ENCODE measurements at regions not wholly inside any gene's neighbourhood (a gene's known extent, or its start where the extent isn't known, plus 50 kb on each side); places are given as distances from the start of the nearest gene placed in this dataset.

GRCh38 chr13:104024416-104025170 lies 958.4 kb upstream of the SLC10A2 start:
- DNase-seq, result no peak

- no peak for DNase-seq
Observed at GRCh38 chr13:104021806-104022397, 955.7 kb upstream of the SLC10A2 start.

- no peak for DNase-seq
Observed at GRCh38 chr13:104017317-104017716, 951.1 kb upstream of the SLC10A2 start.

GRCh38 chr13:104015646-104016396 lies 949.6 kb upstream of the SLC10A2 start:
- no peak for DNase-seq

- no peak for DNase-seq
Observed at GRCh38 chr13:104014803-104015645, 948.8 kb upstream of the SLC10A2 start.

GRCh38 chr13:104011505-104012241 lies 945.5 kb upstream of the SLC10A2 start:
- DNase-seq, result no peak

GRCh38 chr13:104008541-104009435 lies 942.6 kb upstream of the SLC10A2 start:
- no peak for DNase-seq

- no peak for DNase-seq
Observed at GRCh38 chr13:104008075-104008474, 941.9 kb upstream of the SLC10A2 start.

- no peak for DNase-seq
Observed at GRCh38 chr13:104006625-104007075, 940.4 kb upstream of the SLC10A2 start.

GRCh38 chr13:104004572-104004971 lies 938.4 kb upstream of the SLC10A2 start:
- DNase-seq, result no peak

- no peak for DNase-seq
Observed at GRCh38 chr13:104002216-104002615, 936.0 kb upstream of the SLC10A2 start.

GRCh38 chr13:104001766-104002165 lies 935.5 kb upstream of the SLC10A2 start:
- DNase-seq, result no peak

GRCh38 chr13:103996733-103997132 lies 930.5 kb upstream of the SLC10A2 start:
- DNase-seq, result no peak

GRCh38 chr13:103983948-103984347 lies 917.7 kb upstream of the SLC10A2 start:
- no peak for DNase-seq

- no peak for DNase-seq
Observed at GRCh38 chr13:103976371-103976770, 910.2 kb upstream of the SLC10A2 start.

- no peak for DNase-seq
Observed at GRCh38 chr13:103973740-103974139, 907.5 kb upstream of the SLC10A2 start.

- DNase-seq, result no peak
Observed at GRCh38 chr13:103969520-103970050, 903.4 kb upstream of the SLC10A2 start.

- DNase-seq, result no peak
Observed at GRCh38 chr13:103965506-103966243, 899.5 kb upstream of the SLC10A2 start.

GRCh38 chr13:103961784-103962183 lies 895.6 kb upstream of the SLC10A2 start:
- DNase-seq, result no peak

- DNase-seq, result no peak
Observed at GRCh38 chr13:103961129-103961528, 894.9 kb upstream of the SLC10A2 start.
